MCF 10A (cell line): ENCODE measurements at regions not wholly inside any gene's neighbourhood (a gene's known extent, or its start where the extent isn't known, plus 50 kb on each side); places are given as distances from the start of the nearest gene placed in this dataset.

ENCODE experiments used
- BruUV-seq: library from RNA; stranded (reverse); fragments of 400-500 nt; replicated peaks from 2 replicates; lab custom pipeline; 2021; lab: Mats Ljungman, UMichigan
- CTCF ChIA-PET: fragments of 300-600 bp; sonication (Branson Sonifier 250); formaldehyde crosslinking; extraction: SDS; loops from one replicate; lab custom pipeline; 2021; ENCODE audit warnings: antibody characterized with exemption, inconsistent platforms; lab: Yijun Ruan, JAX
- POLR2A ChIA-PET: fragments of 300-600, 350-650 bp; sonication (Branson Sonifier 250); formaldehyde crosslinking; extraction: SDS; loops from one replicate; lab custom pipeline; 2020; ENCODE audit warnings: antibody characterized with exemption, inconsistent platforms; lab: Yijun Ruan, JAX
- DNase-seq: peaks from one replicate; pipeline ENCODE4 v3.0.0-alpha.2; 2018; ENCODE audit not compliant: unreplicated experiment
- H3K27ac Mint-ChIP-seq: one replicate; pipeline ENCODE4 v1.8.0; 2022; ENCODE audit warnings: mild to moderate bottlenecking, low read depth, mixed read lengths; ENCODE audit not compliant: unreplicated experiment
- H3K27me3 Mint-ChIP-seq: one replicate; pipeline ENCODE4 v1.8.0; 2022; ENCODE audit warnings: mixed read lengths; ENCODE audit not compliant: insufficient read depth, unreplicated experiment
- H3K36me3 Mint-ChIP-seq: one replicate; pipeline ENCODE4 v1.8.0; 2022; ENCODE audit warnings: mild to moderate bottlenecking, moderate library complexity, mixed read lengths; ENCODE audit not compliant: insufficient read depth, unreplicated experiment
- H3K4me1 Mint-ChIP-seq: one replicate; pipeline ENCODE4 v1.8.0; 2022; ENCODE audit warnings: mixed read lengths; ENCODE audit not compliant: insufficient read depth, unreplicated experiment
- H3K4me3 Mint-ChIP-seq: one replicate; pipeline ENCODE4 v1.8.0; 2022; ENCODE audit warnings: mild to moderate bottlenecking, moderate library complexity, mixed read lengths; ENCODE audit not compliant: unreplicated experiment
- H3K9me3 Mint-ChIP-seq: one replicate; pipeline ENCODE4 v1.8.0; 2022; ENCODE audit warnings: mixed read lengths; ENCODE audit not compliant: unreplicated experiment
- intact Hi-C: fragments of 100-400 bp; cut with micrococcal nuclease; formaldehyde crosslinking; loops from 2 replicates; pipeline ENCODE4 v1.14.1; 2022
- TF ChIP-seq, protein P1 (sequence below): fragments of 200-600 bp; IDR thresholded peaks from one replicate; pipeline ENCODE4 v1.8.0; 2022; ENCODE audit warnings: antibody characterized with exemption, mild to moderate bottlenecking; ENCODE audit not compliant: unreplicated experiment

GRCh38 chr7:41847606-41848005 is 144.7 kb upstream of the INHBA start:
- CTCF ChIA-PET = no interaction called here
- H3K9me3 Mint-ChIP-seq = peaks cover 9% of the 10 kb centered on the region
- POLR2A ChIA-PET = no interaction called here
- BruUV-seq = no TSS peak
- intact Hi-C loops = no loop called here
- no peaks in the 10 kb centered on the region for H3K4me1 Mint-ChIP-seq
- no peaks in the 10 kb centered on the region for H3K36me3 Mint-ChIP-seq
- TF ChIP-seq, protein P1, sequence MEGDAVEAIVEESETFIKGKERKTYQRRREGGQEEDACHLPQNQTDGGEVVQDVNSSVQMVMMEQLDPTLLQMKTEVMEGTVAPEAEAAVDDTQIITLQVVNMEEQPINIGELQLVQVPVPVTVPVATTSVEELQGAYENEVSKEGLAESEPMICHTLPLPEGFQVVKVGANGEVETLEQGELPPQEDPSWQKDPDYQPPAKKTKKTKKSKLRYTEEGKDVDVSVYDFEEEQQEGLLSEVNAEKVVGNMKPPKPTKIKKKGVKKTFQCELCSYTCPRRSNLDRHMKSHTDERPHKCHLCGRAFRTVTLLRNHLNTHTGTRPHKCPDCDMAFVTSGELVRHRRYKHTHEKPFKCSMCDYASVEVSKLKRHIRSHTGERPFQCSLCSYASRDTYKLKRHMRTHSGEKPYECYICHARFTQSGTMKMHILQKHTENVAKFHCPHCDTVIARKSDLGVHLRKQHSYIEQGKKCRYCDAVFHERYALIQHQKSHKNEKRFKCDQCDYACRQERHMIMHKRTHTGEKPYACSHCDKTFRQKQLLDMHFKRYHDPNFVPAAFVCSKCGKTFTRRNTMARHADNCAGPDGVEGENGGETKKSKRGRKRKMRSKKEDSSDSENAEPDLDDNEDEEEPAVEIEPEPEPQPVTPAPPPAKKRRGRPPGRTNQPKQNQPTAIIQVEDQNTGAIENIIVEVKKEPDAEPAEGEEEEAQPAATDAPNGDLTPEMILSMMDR = no peak
- no peak overlapping the region for H3K4me3 Mint-ChIP-seq
- peaks cover 3% of the 10 kb centered on the region for H3K27me3 Mint-ChIP-seq
- no peak overlapping the region for H3K27ac Mint-ChIP-seq
- no peak for DNase-seq

DNA sequence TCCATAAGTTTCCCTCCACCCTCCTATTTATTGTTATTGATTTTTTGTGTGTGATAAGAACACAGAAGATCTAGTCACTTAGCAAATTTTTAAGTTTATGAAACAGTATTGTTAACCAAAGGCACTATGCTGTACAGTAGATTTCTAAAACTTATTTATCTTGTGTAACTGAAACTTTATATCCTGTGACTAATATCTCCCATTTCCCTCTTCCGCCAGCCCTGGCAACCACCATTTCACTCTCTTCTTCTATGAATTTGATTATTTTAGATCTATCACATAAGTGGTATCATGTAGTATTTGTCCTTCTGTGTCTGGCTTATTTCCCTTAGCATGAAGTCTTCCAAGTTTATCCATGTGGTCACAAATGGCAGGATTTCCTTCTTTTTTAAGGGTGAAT is 144.3 kb upstream of the INHBA start:
- TF ChIP-seq, protein P1 = no peak
- H3K4me3 Mint-ChIP-seq = no peak overlapping the region
- H3K27me3 Mint-ChIP-seq = no peaks in the 10 kb centered on the region
- DNase-seq = no peak
- no peak overlapping the region for H3K27ac Mint-ChIP-seq
- intact Hi-C loops = no loop called here
- no peaks in the 10 kb centered on the region for H3K4me1 Mint-ChIP-seq
- no TSS peak for BruUV-seq
- H3K36me3 Mint-ChIP-seq = no peaks in the 10 kb centered on the region
- ChIA-PET CTCF (no interaction called here), POLR2A (interaction anchor here (1.0 kb wide), 1 partner anchor 10 kb away, joined by 3 read pairs; no protein-coding TSS in a partner anchor)
- H3K9me3 Mint-ChIP-seq = peaks cover 8% of the 10 kb centered on the region

- peaks cover 9% of the 10 kb centered on the region for H3K9me3 Mint-ChIP-seq
- H3K4me1 Mint-ChIP-seq = no peaks in the 10 kb centered on the region
- H3K4me3 Mint-ChIP-seq = no peak overlapping the region
- POLR2A ChIA-PET = no interaction called here
- no peak overlapping the region for H3K27ac Mint-ChIP-seq
- DNase-seq = no peak
- intact Hi-C loops = no loop called here
- no TSS peak for BruUV-seq
- H3K36me3 Mint-ChIP-seq = no peaks in the 10 kb centered on the region
- TF ChIP-seq, protein P1 = no peak
- H3K27me3 Mint-ChIP-seq = no peaks in the 10 kb centered on the region
- CTCF ChIA-PET = interaction anchor here (0.6 kb wide), 1 partner anchor 1306 kb away, joined by 3 read pairs; no protein-coding TSS in a partner anchor
Measured at GRCh38 chr7:41842956-41843355, 140.1 kb upstream of the INHBA start.

GRCh38 chr7:41837916-41838315 is 135.0 kb upstream of the INHBA start:
- CTCF ChIA-PET = no interaction called here
- H3K4me3 Mint-ChIP-seq = no peak overlapping the region
- intact Hi-C loops = no loop called here
- H3K9me3 Mint-ChIP-seq = peaks cover 11% of the 10 kb centered on the region
- no peak overlapping the region for H3K27ac Mint-ChIP-seq
- BruUV-seq = no TSS peak
- no peaks in the 10 kb centered on the region for H3K27me3 Mint-ChIP-seq
- POLR2A ChIA-PET = no interaction called here
- H3K4me1 Mint-ChIP-seq = no peaks in the 10 kb centered on the region
- TF ChIP-seq, protein P1 = no peak
- H3K36me3 Mint-ChIP-seq = no peaks in the 10 kb centered on the region
- DNase-seq = no peak
